DMS114 treated with DMSO at 0.1 percent for 48 hours (cell line): ENCODE measurements at regions not wholly inside any gene's neighbourhood (a gene's known extent, or its start where the extent isn't known, plus 50 kb on each side); places are given as distances from the start of the nearest gene placed in this dataset.

Source experiments
- DNase-seq: peaks from one replicate; lab custom pipeline; 2025; ENCODE audit not compliant: unreplicated experiment; lab: John Stamatoyannopoulos, UW

DNA sequence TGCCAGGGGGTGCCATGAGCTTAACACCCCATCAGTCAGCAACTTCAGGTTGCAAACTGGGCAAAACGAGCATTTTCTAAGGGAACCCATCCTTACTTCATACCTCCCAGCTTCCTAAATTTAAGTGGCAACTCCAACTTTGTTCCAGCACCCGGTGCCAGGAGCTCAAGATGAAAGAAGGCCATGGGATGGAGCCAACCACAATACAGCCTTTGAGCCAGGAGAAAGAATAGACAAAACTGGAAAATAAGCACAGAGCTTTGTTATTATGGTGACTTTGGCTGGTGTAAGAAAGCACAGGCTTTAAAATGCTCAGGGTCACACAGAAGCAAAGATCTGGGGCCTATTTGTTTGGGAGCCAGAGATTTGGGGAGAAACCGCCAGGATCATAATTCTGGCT, 388.7 kb upstream of the MGMT start:
- DNase-seq, result no peak

DNA sequence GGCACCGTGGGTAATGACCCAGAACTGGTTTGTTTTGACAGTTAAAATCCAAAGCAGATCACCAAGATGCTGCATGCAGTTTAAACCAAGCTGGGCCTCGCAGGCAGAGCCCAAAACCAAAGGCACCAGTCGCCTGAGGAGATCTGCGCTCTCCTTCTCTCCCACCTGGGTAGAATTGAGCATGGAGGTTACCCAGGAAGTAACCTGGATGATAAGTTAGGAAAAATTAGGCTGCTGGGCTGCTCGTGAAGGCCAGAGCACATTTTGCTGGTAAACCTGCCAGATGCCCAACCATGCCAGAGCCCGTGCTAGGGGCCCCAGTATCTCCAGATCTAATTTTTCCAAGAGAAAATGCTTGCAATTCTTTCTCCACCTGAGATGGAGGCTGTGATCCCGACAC, 388.3 kb upstream of the MGMT start:
- DNase-seq, result no peak

DNA sequence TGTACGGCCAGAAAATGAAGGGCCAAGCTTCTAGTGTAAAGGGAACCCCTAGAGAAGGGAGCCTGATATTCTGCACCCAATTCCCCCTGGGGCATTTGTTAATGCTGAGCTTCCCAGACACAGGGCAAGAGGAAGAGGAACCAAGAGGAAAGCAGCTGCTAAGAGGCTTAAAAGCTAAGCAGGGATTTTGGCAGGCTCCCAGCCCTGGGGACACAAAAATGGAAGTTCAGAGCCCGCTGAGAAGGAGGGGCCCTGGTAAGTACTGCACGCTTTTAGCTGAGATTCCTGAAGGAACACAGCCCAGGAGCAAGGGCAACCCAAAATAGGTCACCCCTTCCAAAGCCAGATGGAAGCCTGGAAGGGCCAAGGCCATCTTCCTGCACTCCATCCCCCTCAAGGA, 387.3 kb upstream of the MGMT start:
- no peak for DNase-seq

DNA sequence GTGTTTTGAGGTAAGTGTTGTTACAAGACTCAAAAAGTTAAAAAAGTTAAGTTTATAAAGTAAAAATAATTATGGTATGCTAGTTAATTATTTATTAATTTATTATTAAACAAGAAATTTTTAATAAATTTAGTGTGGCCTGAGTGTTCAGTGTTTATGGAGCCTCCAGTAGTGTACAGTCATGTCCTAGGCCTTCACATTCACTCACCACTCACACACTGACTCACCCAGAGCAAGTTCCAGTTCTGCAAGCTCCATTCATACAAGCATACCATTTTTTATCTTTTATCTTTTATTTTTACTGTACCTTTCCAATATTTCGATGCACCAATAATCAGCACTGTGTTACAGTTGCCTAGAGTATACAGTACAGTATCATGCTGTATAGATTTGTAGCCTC, 381.2 kb upstream of the MGMT start:
- DNase-seq, result no peak

DNA sequence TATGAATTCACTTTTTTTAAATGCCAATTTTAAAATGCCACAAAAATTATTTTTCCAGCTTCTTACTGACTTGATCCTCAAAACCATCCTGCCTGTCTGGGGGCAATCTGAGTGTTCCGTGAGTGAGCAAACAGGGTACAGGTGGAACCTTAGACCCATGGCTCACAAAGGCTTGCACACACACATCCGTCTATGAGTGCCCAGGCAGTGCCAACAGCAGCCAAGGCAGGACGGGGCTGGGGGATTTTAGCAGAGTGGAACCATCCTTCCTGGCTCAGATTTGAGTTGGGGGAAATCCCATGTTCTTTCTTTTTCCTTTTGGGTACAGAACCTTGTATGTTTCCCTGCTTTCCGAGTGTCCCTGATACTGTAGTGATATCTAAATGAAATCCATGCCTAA, 377.7 kb upstream of the MGMT start:
- no peak for DNase-seq

DNA sequence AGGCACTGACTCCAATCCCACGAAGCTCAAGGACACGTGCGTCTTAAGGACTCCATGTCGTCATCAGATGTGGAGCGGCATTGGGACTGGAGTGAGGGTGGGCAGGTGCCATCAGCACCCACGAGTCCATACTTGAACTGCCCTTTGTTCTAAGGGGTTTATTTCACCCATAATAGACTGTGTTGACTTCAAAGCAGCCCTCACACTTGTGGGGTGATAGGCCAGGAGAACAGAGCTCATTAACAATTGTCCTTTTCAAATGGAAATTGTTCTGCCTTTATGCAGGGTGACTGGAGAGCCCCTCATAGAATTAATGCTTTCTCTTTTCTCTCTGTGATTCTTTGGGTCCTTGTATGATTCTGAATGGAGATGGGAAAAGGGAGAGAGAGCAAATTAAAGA, 376.9 kb upstream of the MGMT start:
- no peak for DNase-seq

DNA sequence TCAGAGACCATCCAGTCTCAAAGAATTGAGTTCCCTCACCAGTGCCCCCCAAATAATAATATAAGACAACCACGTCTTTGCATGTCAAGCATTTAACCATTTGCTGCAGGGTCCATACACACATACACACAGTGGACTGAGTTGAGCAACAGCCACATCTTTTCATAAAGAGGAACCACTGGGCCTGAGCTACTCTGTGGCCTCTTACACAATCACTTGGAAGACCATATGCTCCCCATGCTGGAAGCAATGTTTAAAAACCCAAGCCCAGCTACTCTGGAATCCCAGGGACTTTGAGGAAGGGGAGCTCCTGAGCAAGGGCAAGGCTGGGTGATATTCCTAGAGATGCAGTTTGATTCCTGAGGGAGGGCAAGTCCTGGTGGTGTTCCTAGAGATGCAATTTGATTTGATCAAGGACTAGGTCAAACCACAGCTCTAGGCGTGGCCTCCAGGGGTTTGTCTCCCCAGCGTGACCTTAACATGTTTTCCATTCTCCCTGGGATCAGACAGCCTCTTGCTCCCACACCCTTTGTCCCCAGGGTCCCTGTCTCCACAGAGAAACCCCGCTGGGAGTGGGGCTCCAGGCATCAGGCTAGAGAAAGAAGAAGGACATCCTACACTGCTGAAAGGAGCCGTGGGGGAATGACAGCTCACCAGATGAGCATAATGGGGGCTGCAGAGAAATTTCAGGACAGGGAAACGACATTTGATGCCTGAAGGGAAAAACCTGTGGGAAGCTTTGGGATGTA, 376.2 kb upstream of the MGMT start:
- no peak for DNase-seq

DNA sequence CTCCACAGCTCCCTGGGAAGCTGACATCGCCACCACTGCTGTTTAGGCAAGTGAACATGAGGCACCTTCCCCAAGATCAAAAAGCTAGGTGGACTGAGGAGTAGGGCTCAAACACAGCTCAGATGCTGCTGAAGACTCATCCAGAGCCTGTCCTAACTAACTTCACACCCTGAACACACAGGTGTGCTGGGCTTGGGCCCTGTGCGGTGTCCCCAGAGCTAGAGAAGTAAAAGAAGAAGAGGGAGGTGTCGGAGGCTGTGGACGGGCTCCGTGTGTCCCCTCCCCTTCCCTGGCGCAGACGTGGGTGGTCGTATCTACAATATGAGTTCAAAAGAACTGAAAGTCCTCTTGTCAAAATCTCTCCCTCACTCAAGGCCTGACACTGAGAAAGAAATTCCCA, 373.4 kb upstream of the MGMT start:
- DNase-seq, result no peak

DNA sequence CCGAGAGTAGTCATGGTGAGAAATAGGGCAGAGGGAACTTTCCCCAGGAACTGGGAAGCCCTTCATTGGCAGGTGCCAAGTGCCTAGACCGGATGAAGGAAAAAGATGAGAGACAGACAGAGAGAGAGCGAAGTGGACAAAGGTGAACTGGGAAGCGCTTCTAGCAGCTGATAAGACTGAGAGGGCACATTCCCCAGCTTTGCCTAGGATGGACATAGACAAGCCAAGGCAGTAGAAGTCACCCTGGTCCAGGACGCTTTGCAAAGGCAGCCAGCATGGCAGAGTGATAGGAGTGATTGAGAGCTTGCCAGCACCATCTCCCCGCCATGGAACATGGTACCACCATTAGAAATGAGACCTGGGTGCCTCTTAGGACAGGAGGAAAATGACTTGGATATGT, 372.8 kb upstream of the MGMT start:
- DNase-seq, result no peak

DNA sequence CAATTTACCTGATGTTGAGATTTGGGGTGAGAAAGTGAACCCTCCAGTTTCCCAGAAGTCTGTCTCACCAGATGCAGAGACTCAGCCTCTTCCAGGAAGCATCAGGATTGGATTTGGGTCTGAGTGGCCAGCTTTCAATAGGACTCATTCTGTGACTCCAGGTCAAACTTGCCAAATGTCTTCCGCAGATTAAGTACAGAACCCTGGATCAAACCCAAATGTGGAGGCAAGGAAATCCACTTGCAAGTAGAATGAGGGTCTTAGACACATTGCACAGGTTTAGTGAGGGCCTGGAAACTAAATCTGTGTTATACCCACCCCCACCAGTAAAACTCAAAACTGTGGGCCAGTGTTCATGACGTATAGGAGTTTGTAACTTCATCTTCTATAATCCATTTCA, 372.2 kb upstream of the MGMT start:
- no peak for DNase-seq

DNA sequence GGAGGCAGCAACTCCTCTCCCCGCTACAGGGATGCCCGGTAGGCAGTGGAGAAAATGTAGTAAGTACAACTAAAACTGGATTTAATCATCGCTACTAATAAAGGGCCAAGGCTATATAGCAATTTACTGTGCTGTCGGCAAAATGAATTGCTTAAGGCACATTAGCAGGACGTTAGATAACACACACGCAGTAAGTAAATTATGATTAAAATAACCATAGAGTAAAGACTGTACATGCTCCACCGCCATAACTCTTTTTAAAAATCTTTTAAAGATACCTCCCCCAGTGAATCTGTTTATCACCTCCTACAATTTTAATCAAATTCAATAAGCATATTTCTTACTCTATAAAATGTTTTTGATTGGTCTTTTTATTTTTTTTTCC, 371.4 kb upstream of the MGMT start:
- DNase-seq, result no peak

DNA sequence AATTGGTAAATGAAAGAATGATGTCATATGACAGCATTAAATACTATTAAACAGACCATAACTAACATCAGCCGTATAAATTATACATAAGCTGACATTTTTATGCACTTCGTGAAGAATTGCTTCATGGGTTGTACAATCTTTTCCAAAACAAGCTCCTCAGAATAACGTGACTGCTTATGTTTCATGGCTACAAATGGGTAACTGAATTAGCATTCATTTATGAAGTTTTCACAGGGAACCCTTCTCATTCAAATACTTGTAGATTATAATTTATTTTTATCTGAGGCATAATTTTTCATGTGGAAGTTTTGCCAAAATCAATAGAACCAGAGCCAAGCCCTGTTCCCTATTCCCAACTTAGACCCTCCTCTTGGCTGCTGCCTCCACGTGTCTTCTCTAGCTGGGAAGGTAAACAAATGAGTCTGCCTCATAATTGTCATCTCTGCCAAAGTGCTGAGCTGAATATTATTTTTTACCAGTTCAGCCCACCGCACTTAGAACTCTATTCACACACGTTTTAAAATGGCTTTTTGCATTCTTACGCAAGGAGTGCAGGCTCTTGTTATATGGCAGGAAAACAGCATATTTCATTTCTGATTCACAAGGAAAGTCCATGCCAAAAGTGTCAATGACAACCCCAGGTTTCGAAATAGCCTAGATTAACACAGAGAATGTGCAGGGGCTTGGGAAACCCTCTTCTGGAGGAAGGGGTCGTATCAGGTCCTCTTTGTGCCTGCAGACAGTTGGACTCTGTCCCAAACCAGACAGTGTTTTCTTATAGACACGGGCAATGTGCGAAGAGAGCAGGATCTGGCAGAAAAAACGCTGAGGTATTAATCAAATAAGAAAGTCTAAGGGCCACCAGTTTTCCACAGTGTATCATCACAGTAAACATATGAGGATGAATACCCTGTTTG, 370.7 kb upstream of the MGMT start:
- DNase-seq, result no peak

DNA sequence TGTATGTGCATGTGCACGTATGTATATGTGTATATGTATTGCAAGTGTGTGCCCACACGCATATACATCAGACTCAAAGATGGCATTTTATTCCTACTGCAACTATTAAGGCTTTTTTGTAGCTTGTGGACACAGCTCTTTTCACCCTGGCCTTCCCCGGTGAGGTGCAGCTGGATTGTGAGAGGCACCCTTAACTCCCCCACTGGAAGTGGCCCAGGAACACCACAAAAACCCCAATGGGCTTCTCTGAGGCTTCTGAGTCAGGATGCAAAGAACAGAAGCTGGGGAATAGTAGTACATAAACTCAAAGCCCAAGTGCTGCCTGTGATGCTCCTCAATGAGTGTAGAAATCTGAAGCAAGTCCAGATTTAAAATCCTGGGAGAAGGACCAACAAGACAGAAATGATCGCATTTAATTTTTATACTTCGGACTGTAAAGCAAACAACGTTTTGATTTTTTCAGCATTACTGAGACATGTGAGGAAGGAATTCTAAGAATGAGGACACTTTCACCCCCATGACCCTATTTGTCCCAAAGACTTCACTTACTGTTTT, 369.2 kb upstream of the MGMT start:
- DNase-seq, result no peak

DNA sequence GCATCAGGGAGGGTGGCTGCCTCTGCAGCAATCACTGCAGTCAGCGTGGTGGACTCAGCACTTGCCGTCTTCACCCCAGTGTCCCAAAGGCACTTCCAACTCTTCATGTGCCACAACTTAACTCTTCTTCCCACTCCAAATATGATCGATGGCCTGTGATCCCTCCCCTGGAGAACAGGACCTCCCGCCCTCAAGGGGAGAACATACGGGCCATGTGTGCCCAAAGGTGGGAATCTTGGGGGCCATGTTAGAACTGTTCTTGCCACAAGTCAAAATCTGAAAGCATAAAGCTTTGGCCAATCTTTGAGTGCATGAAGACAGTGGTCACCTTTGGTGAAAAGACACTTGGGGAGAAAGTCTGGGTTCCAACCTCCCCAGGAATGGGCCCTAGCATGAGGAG, 368.5 kb upstream of the MGMT start:
- DNase-seq, result no peak

DNA sequence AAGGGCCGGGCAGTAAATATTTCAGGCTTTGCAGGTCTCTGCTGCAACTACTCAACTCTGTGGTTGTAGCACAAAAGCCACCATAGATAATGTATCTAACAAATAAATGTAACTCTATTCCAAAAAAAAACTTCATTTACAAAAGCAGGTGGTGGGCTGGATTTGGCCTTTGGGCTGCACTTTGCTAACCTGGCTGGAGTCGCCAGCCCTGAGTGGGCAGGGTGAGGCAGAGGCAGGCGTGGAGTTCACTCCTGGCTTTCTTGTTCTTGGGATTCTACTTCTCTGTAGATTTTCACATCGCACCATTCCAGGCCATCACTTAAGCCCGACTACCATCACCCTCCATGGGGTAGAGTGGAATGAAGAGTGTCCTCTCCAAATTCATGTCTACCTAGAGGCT, 367.6 kb upstream of the MGMT start:
- no peak for DNase-seq

DNA sequence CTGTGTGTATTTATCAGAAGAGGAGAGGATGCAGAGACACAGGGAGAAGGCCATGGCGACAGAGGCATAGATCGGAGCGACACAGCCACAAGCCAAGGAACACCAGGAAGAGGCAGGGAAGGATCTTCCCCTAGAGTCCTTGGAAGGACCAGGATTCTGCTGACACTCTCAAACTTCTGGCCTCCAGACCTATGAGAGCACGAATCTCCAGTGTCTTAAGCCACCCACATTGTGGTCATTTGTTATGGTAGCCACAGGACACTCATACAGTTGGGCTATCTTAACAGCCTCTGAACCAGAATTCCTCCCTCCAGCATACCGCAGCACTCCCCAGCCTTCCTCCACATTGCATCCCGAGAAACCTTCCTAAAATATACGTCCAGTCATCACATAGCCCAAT, 367.0 kb upstream of the MGMT start:
- no peak for DNase-seq

DNA sequence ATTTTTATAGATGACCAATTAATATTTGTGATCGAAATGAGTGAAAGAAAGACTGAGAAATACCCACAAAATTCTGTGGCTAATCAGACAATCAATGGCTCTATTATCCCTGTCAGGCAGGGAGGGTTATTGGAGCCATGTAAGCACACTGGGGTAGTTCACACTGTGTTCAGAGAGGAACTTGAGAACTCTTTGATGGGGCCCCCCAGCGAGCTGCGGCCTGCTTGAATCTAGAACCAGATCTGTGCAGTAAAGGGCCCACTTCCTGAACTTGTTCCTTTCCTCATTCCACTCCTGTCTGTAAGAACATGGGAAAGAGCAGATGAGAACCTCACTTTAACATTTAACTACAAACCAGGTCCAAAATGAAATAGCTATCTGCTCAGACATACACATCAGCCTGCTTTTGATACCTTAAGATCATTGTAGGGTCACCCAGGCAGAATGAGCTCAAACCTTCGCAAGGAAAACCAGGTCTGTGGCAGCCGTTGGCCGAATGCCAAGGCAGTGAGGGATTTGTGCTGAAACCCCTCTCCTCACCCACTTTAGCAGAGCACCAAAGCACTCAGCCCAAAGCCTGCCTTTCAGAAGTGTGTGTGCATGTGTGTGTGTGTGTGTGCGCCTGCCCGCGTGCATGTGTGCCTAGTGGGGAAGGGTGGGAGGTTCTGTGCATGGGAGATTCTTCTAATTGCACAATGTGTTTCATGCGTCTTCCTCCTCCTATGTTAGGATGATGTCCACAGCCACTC, 365.6 kb upstream of the MGMT start:
- no peak for DNase-seq

DNA sequence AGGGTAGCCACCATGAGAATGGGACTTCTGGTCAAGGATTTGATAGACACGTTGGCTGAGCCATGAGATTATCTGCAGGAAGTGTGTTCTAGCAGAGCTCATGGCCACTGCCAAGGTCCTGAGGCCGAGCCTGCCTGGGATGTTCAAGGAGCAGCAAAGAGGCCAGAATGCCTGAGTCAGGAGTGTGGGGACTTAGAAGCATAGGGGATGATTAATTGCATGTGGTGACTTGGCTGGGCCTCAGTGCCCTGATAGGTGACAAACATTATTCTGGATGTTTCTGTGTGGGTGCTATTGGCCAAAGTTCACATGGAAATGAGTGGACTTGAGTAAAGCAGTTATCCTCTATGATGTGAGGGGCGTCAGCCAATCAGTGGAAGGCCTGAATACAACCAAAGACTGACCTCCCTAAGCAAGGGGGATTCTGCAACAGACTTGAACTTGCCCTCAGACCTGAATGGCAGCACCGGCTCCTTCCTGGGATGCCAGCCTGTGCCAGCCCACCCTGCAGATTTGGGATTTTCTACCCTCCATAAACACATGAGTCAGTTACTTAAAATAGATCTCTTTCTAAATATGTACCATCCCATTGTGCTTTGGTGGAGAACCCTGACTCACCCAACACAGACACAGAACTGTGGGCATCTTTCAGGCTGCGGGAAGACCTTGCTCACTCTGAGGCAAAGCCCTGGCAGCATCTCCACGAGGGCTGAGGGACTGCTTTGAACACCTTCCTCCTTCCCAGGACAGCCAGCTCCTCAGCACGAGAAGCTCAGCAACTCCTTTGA, 363.9 kb upstream of the MGMT start:
- no peak for DNase-seq

DNA sequence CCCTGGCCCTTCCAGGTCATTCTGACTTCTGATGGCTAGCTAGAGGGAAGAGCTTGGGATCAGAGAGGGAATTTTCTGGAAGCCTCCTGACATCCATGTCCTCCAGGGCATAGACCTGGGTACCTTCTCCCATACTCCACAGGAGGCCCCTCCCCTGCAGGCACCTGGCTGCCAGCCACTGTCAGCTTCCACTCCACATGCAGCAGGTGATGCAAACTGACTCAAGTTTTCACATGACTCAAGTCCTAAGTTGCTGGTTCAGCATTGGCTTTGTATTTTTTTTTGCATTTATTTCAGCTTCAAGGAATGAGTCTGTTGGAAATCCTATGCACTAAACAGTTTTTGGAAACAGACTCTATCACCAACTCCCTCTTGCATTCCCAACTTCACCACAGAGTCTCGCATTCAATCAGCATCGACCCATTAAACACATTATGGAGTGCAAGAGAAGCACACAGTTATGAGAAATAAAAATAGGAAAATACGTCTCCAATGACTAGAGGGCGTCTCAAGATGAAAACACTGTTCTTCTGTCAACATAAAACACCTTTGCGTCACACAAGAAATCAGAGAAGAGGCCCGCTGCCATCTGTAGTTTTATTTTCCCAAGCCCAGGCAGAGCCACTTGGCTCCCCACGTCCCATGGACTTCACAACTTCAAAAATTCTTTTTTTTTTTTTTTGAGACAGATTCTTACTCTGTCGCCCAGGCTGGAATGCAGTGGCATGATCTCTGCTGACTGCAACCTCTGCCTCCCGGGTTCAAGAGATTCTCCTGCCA, 362.6 kb upstream of the MGMT start:
- DNase-seq, result no peak

DNA sequence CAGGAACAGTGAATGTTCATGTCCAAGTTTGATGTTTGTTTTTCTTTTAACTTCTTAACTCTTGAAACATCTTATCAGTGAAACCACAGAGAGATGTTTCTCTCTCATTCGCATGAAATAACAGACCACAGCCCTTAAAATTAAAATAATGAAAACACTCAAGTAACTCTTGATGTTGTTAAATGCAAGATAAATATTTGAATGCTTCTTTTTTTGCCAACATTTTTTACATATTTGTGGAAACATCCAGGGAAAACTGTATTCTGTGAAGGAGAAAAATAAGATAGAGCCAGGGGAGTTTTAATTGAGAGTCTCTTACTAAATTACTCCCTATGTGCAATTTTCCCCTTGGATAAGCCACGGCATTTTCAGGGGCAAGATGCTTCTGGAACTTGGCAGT, 361.8 kb upstream of the MGMT start:
- DNase-seq, result no peak
